ENCODE measurements at regions not wholly inside any gene's neighbourhood (a gene's known extent, or its start where the extent isn't known, plus 50 kb on each side); places are given as distances from the start of the nearest gene placed in this dataset.
A peak's percentile ranks its signal among the peaks of the same experiment; 100 is the strongest.

- TF ChIP-seq ZNF407 (CRISPR knock-in tag; IDR thresholded peaks at IDR 0.05; ENCODE audit: not compliant biosample characterization) (no peak), ZNF263 (CRISPR knock-in tag; IDR thresholded peaks at IDR 0.05) (no peak), GATAD2A (CRISPR knock-in tag; IDR thresholded peaks at IDR 0.05) (peak; percentile 91), SP4 (CRISPR knock-in tag; IDR thresholded peaks at IDR 0.05) (no peak), CCAR2 (optimal IDR thresholded peaks at IDR 0.05; ENCODE audit: low read depth, low read length) (no peak), SAFB2 (CRISPR knock-in tag; IDR thresholded peaks at IDR 0.05; ENCODE audit: borderline replicate concordance, low read depth) (no peak), THAP11 (CRISPR knock-in tag; IDR thresholded peaks at IDR 0.05) (peak; percentile 62; the same call in 1 of the 2 replicates), KDM2A (CRISPR knock-in tag; IDR thresholded peaks at IDR 0.05; ENCODE audit: borderline replicate concordance, low read depth) (no peak), NFRKB (IDR thresholded peaks at IDR 0.05) (no peak), ELF1 (CRISPR knock-in tag; IDR thresholded peaks at IDR 0.05) (no peak), ZNF713 (CRISPR knock-in tag; IDR thresholded peaks at IDR 0.05) (no peak), MAFG (CRISPR knock-in tag; IDR thresholded peaks at IDR 0.05) (no peak), IKZF5 (CRISPR knock-in tag; IDR thresholded peaks at IDR 0.05) (peak; percentile 68), RARG (CRISPR knock-in tag; IDR thresholded peaks at IDR 0.05; ENCODE audit: low read depth) (no peak), HNF1A (IDR thresholded peaks at IDR 0.05; ENCODE audit: low read depth) (no peak), HNF1A (CRISPR knock-in tag; IDR thresholded peaks at IDR 0.05; ENCODE audit: borderline replicate concordance) (no peak), ZNF563 (CRISPR knock-in tag; IDR thresholded peaks at IDR 0.05) (no peak), SIX1 (CRISPR knock-in tag; IDR thresholded peaks at IDR 0.05; ENCODE audit: borderline replicate concordance) (no peak)
These were observed 174.7 kb upstream of the DAAM1 start (continued) for GRCh38 chr14:59013672-59014298.

Data from HepG2 (cell line).